Cardiac fibroblast (primary cell): ENCODE measurements at regions not wholly inside any gene's neighbourhood (a gene's known extent, or its start where the extent isn't known, plus 50 kb on each side); places are given as distances from the start of the nearest gene placed in this dataset.
A peak's percentile ranks its signal among the peaks of the same experiment; 100 is the strongest.

Experiments used
- DNase-seq, 2 donors: peaks; one replicate each; pipeline versions ENCODE4 v3.0.0 to v3.0.0-alpha.2; 2010; ENCODE audit warnings: low read depth in 2 of 2
- H3K4me3 ChIP-seq, 2 donors: replicated peaks in 1 of 2; 1 replicate in 1 of 2; 2 replicates in 1 of 2; pipeline ENCODE4 v1.5.1; 2011; ENCODE audit warnings: low read depth in 2 of 2, low read length in 2 of 2, mild to moderate bottlenecking in 2 of 2, moderate library complexity in 1 of 2
- CTCF ChIP-seq: IDR thresholded peaks from one replicate; pipeline ENCODE4 v1.5.1; 2011; ENCODE audit warnings: low read depth, mild to moderate bottlenecking, low read length, inconsistent platforms

- H3K4me3 ChIP-seq: no peak overlapping the region
- peak in 1 of 2 donors; percentile 55 for DNase-seq
- TF ChIP-seq CTCF: no peak
Observed at GRCh38 chr9:107600060-107600573, 110.5 kb upstream of the KLF4 start.

- TF ChIP-seq CTCF: no peak
- no peak overlapping the region for H3K4me3 ChIP-seq
- DNase-seq: no peak
Observed at GRCh38 chr9:107597743-107598217, 108.2 kb upstream of the KLF4 start.

- TF ChIP-seq CTCF: no peak
- DNase-seq: no peak
- no peak overlapping the region for H3K4me3 ChIP-seq
Observed at GRCh38 chr9:107594908-107595530, 105.5 kb upstream of the KLF4 start.

- H3K4me3 ChIP-seq: no peak overlapping the region
- no peak for TF ChIP-seq CTCF
- DNase-seq: no peak
Observed at GRCh38 chr9:107593224-107593870, 103.8 kb upstream of the KLF4 start.

- no peak for DNase-seq
- no peak for TF ChIP-seq CTCF
- no peak overlapping the region for H3K4me3 ChIP-seq
Observed at GRCh38 chr9:107592424-107592823, 102.9 kb upstream of the KLF4 start.

GRCh38 chr9:107591781-107592180 is 102.2 kb upstream of the KLF4 start:
- no peak for TF ChIP-seq CTCF
- no peak for DNase-seq
- no peak overlapping the region for H3K4me3 ChIP-seq
